Thyroid gland (tissue), 4 donors: ENCODE measurements at regions not wholly inside any gene's neighbourhood (a gene's known extent, or its start where the extent isn't known, plus 50 kb on each side); places are given as distances from the start of the nearest gene placed in this dataset.

Experiments used
- DNase-seq, 2 donors: peaks; one replicate each; pipeline ENCODE4 v3.0.0-alpha.2; 2019
- H3K27ac ChIP-seq, 3 donors: fragments of 200-600 bp; sonication (generic); 1 replicate in 2 of 3; 2 replicates in 1 of 3; pipeline ENCODE4 v1.5.1; 2016 to 2019; ENCODE audit warnings: mild to moderate bottlenecking in 1 of 3, moderate library complexity in 1 of 3
- H3K27me3 ChIP-seq: fragments of 200-600 bp; sonication (generic); one replicate; pipeline ENCODE4 v1.5.1; 2019
- H3K36me3 ChIP-seq, 2 donors: fragments of 200-600 bp; sonication (generic); one replicate each; pipeline ENCODE4 v1.5.1; 2016 to 2019
- H3K4me1 ChIP-seq, 2 donors: fragments of 200-600 bp; sonication (generic); one replicate each; pipeline ENCODE4 v1.5.1; 2017 to 2019
- H3K4me3 ChIP-seq, 3 donors: fragments of 200-600 bp; sonication (generic); replicated peaks in 1 of 3; 1 replicate in 2 of 3; 2 replicates in 1 of 3; pipeline ENCODE4 v1.5.1; 2016; ENCODE audit warnings: mild to moderate bottlenecking in 1 of 3
- H3K9me3 ChIP-seq: fragments of 200-600 bp; sonication (generic); one replicate; pipeline ENCODE4 v1.5.1; 2017
- POLR2A ChIP-seq, 2 donors: fragments of 450-650 bp; IDR thresholded peaks; one replicate each; pipeline ENCODE4 v1.6.1; 2017; ENCODE audit warnings: antibody characterized with exemption in 2 of 2, mild to moderate bottlenecking in 2 of 2, moderate library complexity in 1 of 2
- WGBS, 2 donors: methylation state at CpG; one replicate each; pipeline ENCODE4 v1.1.5; 2017; 5-methylcytosine and 5-hydroxymethylcytosine counted together
- intact Hi-C: fragments of 100-400 bp; cut with DNase I; formaldehyde crosslinking; loops from one replicate; pipeline ENCODE4 v1.15.1; 2023
- TF ChIP-seq, protein P1 (sequence below), 6 experiments: fragments of 200-600 bp in 3 of 6; fragments of 450-650 bp in 3 of 6; sonication (generic) in 3 of 6; IDR thresholded peaks; one replicate each; pipeline ENCODE4 v1.5.1; 2016 to 2019; ENCODE audit warnings: antibody characterized with exemption in 6 of 6, mild to moderate bottlenecking in 2 of 6, inconsistent platforms in 1 of 6, moderate library complexity in 1 of 6

DNA sequence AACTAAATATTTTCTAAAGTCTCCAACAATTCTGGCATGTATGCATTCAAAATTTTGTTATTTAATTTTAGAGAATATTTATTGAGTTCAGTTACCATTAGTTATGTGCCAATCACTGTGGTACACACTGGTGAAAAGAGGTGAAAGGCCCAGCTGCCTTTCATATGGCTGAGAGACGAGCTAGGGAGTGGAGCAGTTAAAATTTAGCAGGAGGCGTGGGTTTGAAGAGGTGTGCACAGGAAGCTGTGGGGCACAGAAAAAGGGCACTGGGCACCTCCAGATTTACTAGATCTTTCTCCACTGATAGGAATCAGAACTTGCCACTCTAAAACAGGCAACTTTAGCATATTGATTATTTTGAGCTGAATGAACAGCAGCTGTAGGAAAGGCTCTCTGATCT lies 347.1 kb downstream of the CD83 start:
- Histone ChIP-seq H3K4me1 (no peaks in the 10 kb centered on the region), H3K9me3 (no peaks in the 10 kb centered on the region), H3K4me3 (no peak overlapping the region), H3K27ac (no peak overlapping the region), H3K27me3 (no peaks in the 10 kb centered on the region), H3K36me3 (no peaks in the 10 kb centered on the region)
- DNase-seq: no peak
- intact Hi-C loops: no loop called here
- 93 to 98% methylated on average over 2 of the region's 2 CpGs for WGBS, 2 donors
- no peak for TF ChIP-seq POLR2A (IDR thresholded peaks at IDR 0.05)
- TF ChIP-seq, protein P1, sequence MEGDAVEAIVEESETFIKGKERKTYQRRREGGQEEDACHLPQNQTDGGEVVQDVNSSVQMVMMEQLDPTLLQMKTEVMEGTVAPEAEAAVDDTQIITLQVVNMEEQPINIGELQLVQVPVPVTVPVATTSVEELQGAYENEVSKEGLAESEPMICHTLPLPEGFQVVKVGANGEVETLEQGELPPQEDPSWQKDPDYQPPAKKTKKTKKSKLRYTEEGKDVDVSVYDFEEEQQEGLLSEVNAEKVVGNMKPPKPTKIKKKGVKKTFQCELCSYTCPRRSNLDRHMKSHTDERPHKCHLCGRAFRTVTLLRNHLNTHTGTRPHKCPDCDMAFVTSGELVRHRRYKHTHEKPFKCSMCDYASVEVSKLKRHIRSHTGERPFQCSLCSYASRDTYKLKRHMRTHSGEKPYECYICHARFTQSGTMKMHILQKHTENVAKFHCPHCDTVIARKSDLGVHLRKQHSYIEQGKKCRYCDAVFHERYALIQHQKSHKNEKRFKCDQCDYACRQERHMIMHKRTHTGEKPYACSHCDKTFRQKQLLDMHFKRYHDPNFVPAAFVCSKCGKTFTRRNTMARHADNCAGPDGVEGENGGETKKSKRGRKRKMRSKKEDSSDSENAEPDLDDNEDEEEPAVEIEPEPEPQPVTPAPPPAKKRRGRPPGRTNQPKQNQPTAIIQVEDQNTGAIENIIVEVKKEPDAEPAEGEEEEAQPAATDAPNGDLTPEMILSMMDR (IDR thresholded peaks at IDR 0.05): no peak

DNA sequence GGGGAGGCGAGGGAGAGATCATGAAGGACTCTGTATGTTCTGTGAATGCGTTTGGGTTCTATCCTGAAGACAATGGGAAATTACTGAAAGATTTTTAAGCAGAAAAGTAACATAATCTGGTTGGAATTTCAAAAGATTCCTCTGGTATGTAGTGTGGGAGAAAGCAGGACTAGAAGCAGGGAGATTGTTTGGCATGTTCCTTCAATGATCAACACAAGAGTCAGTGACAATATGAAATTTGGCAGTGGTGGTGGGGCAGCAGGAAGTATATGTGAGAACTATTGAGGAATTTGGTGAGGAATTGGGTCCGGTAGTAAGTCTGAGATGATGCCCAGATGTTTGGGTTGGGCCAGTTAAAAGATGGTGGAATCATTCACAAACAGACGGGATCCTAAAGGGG lies 348.7 kb downstream of the CD83 start:
- TF ChIP-seq POLR2A (IDR thresholded peaks at IDR 0.05): no peak
- TF ChIP-seq, protein P1 (IDR thresholded peaks at IDR 0.05): no peak
- 95 to 98% methylated on average over 4 of the region's 4 CpGs for WGBS, 2 donors
- DNase-seq: no peak
- intact Hi-C loops: no loop called here
- Histone ChIP-seq H3K4me3 (no peak overlapping the region), H3K27ac (no peak overlapping the region), H3K9me3 (no peaks in the 10 kb centered on the region), H3K27me3 (no peaks in the 10 kb centered on the region), H3K36me3 (no peaks in the 10 kb centered on the region), H3K4me1 (no peaks in the 10 kb centered on the region)

DNA sequence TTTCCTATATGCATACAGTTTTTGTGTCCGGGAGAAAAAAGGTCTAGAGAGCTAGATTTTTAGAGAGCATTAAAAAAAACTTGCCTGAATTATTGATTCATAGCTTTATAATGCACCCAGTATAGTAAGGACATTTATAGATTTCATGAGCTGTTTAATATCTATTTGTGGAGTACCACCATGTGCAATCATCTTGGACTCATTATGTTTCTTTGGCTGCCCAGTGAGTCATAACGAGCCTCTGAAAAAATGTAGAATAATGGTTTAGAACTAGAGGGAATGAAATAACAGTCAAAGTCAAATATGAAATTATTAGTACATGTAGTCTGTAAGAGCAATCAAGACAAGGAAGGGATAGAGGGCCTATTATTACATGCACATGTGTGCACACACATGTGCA lies 350.0 kb downstream of the CD83 start:
- TF ChIP-seq, protein P1 (IDR thresholded peaks at IDR 0.05): no peak
- no peak for TF ChIP-seq POLR2A (IDR thresholded peaks at IDR 0.05)
- Histone ChIP-seq H3K4me1 (no peaks in the 10 kb centered on the region), H3K4me3 (no peak overlapping the region), H3K27ac (no peak overlapping the region), H3K36me3 (no peaks in the 10 kb centered on the region), H3K9me3 (no peaks in the 10 kb centered on the region), H3K27me3 (no peaks in the 10 kb centered on the region)
- 85 to 87% methylated on average over 2 of the region's 2 CpGs for WGBS, 2 donors
- intact Hi-C loops: no loop called here
- no peak for DNase-seq

DNA sequence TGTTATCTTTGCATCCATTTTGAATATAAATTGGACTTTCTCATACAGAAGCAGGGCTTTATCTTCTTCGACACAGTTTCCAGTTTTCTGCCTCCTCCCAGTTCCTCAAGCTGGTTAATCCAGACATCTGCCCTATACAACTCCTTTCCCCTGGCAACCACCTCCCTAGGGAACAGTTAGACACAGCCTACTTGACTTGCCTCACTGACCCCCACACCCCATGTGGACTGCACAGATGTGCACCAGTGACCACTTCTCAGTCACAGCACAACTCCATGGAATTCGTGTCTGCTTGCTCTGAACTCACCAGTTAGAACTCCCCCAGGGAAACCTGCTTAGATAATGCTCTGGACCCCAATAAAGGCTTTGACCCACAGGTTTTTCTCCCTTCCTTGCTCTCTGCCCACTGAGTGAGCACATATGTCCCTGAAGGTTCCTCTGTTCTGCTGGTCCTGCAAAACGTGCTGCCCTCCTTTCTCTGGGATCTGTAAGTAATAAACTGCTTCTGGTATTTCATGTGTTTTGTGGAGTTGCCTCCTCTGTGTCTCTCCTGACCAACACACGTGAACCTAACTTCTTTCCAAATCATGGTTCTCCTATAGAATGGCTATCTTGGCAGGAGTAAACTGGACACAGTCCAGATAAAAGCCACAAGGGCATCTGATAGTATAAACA lies 351.2 kb downstream of the CD83 start:
- Histone ChIP-seq H3K36me3 (no peaks in the 10 kb centered on the region), H3K27me3 (no peaks in the 10 kb centered on the region), H3K4me1 (no peaks in the 10 kb centered on the region), H3K4me3 (no peak overlapping the region), H3K27ac (no peak overlapping the region), H3K9me3 (no peaks in the 10 kb centered on the region)
- DNase-seq: no peak
- WGBS, 2 donors: 91% methylated on average over 4 of the region's 4 CpGs
- intact Hi-C loops: no loop called here
- TF ChIP-seq, protein P1 (IDR thresholded peaks at IDR 0.05): no peak
- no peak for TF ChIP-seq POLR2A (IDR thresholded peaks at IDR 0.05)

DNA sequence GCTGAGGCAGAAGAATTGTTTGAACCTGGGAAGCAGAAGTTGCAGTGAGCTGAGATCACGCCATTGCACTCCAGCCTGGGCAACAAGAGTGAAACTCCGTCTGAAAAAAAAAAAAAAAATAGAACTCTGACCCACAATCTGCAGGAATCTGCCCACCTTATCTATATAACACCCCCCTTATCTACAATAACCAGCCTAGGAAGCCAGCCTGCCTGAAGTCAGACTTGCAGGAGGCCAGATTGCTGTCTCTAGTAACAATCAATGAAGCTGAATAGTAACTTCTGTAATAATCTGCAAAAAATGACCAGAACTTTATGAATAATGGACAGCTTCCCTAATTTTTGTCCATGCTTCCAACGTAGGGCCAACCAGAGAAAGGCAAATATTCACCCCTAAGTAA lies 352.5 kb downstream of the CD83 start:
- intact Hi-C loops: no loop called here
- H3K4me1 ChIP-seq: no peaks in the 10 kb centered on the region
- H3K27ac ChIP-seq: no peak overlapping the region
- no peak overlapping the region for H3K4me3 ChIP-seq
- no peak for DNase-seq
- H3K36me3 ChIP-seq: no peaks in the 10 kb centered on the region
- no peaks in the 10 kb centered on the region for H3K27me3 ChIP-seq
- 91 to 94% methylated on average over 3 of the region's 3 CpGs for WGBS, 2 donors
- TF ChIP-seq POLR2A (IDR thresholded peaks at IDR 0.05): no peak
- TF ChIP-seq, protein P1 (IDR thresholded peaks at IDR 0.05): no peak
- no peaks in the 10 kb centered on the region for H3K9me3 ChIP-seq
